HuH-7 (cell line): ENCODE measurements at regions not wholly inside any gene's neighbourhood (a gene's known extent, or its start where the extent isn't known, plus 50 kb on each side); places are given as distances from the start of the nearest gene placed in this dataset.

Source experiments
- DNase-seq: peaks from one replicate; pipeline ENCODE4 v3.0.0; 2011; ENCODE audit warnings: low spot score

GRCh38 chr5:98568336-98568735, 205.1 kb upstream of the RGMB start:
- DNase-seq: no peak

GRCh38 chr5:98569288-98569687, 204.2 kb upstream of the RGMB start:
- no peak for DNase-seq

DNA sequence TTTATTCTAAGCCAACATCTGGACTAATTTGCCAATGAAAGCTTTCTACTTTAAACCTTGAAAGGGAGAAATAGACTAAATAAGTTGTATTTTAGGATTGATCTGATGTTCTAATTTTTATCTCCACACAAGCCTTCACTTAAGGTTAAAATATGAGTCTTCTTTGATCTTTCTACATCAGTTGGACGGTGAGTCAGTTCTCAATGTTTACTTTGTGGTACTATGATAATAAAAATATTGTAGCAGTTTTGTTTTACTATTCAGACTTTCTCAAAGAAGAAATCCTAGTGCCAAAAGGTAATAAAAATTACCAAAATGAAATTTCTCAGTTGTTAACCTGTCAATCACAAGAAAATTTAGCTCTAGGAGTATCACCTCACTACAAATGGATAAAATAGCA, 203.5 kb upstream of the RGMB start:
- DNase-seq: no peak

GRCh38 chr5:98570661-98571191, 202.7 kb upstream of the RGMB start:
- no peak for DNase-seq

- no peak for DNase-seq
Measured at GRCh38 chr5:98573834-98574320, 199.6 kb upstream of the RGMB start.

GRCh38 chr5:98576275-98576674, 197.2 kb upstream of the RGMB start:
- DNase-seq: no peak

DNA sequence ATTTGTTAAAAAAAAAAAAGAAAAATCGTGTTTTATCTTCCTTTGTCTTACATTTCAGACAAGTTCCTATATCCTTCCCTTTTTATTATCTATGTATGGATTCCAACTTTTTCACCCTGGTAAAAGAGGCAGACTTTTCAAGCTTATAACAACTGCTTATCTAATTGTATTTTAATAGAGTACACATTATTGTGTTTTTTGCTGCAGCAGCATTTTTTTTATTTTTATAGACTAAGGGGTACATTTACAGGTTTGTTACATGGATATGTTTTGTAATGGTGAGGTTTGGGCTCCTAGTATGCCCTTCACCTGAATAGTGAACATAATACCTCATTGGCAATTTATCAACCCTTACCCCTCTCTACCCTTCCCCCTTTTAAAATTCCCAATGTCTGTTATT, 195.0 kb upstream of the RGMB start:
- no peak for DNase-seq

DNA sequence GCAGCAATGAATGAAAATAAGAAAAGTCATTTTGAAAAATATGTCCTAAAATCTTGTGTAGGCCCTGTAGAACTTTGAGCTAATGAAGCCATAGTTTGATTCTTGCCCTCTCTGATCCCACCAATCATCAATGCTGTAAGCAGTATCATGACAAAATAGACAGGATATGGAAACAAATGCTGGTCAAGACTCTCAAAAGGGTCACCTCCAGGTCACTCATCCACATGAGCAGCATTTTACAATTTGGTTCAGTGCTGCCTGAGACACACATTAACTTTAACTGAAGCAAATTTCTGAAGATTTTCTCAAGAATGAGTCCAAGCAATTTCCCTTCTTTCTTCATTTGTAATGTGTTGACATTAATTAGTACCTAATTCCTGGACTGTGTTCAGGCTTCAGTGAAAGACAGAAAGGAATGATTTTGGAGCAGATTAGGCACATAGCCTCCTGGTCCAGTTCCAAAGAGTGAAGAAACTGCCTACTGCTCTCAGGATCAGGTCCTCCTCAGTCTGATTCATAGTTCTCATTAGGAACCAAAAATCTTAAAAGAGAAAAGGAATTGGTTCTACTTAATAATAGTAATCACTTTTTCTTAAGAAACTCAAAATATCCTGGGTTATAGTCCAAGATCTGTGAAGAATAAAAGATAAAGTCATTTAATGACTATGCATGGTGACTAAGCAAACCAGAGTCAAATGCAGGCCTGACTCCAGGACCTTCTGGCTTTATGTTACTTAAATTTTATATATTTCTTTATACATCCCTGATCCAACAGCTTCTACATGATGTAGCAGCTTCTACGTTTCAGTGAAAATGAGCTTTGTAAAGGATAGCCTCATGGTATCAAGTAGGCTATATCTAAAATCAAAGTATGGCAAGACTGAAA, 192.1 kb upstream of the RGMB start:
- no peak for DNase-seq

DNA sequence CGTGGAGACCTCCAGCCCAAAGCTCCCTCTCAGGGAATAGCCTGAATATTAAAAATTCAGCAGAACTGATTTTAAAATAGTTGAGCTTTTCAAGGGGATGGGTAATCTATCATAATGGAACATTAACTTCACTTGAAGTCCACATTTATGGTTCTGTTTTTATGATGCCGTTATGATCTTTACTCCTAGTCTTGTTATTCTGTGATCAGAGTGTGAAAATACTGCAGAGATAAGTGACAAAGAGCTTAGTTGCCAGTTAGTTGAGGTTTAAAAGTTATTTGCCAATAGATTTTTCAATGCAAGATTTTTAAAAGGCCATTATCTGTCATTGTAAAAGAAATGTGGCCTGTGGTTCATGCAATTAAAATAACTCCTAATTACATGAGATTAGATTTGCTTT, 189.9 kb upstream of the RGMB start:
- no peak for DNase-seq

DNA sequence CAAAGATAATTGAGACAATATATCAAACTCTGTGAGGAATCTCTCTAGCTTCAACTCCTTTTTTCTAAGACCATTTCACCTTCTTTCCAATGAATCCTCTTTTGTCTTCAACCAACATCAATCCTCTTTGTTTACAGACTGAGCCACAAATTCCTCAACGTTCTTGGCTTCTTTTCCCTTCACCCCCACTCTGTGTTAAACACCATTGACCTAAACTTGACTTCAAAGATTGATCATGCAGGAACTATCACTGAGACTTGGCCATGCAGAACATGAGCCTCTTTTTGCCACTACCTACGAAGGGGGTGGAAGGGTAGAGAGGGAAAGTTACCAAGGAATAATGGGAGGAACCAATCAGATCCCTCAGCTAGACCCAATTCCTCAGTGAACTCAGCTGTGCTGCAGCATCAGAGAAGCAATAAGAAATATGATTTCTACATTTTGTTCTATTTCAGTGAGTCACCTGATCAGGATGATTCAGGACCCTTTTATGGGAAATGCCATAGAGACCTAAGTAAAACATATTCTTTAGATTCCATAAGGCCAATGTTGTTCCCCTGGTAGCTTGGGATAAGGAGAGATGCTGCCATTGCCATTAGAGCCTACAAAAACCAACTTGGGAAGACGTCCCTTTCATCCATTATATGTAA, 187.7 kb upstream of the RGMB start:
- no peak for DNase-seq

DNA sequence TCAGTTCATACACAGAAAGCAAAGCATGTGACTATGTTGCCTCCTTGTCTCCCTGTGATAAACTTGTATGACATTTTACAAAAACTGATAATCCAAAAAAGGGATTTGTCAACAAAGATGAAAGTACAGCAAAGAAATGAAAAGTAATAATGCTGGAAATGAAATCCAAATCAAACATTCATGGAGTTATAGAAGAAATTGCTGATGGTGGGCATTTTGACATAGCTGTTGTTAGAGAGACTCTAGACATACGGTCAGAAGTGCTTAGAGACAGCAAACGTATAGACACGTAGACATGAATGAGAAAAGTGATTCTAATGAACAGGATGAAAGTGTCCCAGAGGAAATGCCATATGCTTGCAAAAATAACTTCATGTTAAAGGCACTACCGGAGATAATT, 186.9 kb upstream of the RGMB start:
- no peak for DNase-seq

DNA sequence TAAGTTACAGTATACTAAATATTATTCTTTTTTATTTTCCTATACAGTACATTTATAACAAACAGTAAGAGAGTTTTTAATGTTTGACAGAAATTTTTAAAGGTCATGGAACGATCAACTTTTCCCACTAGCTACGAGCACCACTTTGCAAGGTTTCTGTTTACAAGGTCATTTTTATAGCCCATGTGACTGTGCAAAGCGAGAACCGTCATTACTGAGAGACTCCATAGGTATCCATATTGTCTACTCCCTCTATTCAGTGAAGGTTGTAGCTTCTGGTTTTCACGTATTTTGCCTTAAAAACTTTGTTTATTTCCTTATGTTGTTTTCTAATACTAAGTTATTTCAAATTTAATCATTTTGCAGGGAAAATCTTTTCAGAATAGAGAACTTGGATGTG, 186.3 kb upstream of the RGMB start:
- no peak for DNase-seq

DNA sequence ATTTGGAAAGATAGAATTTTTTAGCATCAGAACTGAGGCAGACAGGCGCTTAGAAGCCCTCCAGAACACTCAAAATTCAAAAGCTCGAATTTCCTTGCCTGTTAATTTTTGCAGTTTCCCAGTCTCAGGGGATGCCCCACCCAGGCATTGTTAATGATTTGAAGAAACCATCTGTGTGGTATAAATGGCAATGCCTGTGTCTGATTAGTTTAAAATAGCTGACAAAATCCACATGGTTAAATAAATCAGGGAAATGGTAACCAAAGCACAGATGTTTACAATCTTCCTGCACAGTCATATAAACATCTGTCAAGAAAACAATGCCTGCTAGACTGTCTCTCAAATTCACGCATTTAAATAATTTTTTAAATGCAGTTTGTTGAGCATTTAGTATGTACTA, 185.2 kb upstream of the RGMB start:
- DNase-seq: no peak

DNA sequence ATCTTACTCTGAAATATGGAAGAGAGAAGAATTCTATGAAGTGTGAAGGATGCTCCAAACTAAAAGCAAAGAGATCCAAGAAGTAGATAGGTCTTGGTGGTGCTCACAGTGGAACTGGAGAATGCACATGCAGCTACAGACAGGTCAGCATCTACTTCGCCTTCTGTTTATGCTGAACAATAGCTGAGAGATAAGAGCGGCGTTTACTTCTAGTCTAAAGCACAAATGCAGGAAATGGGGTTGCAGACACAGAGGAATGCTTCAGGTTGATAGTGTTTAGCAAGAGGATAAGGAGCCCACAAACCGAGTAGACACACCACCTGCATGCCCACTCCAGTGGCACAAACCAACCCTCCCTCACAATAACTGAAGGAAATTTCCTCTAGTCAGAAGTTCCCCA, 180.0 kb upstream of the RGMB start:
- no peak for DNase-seq

GRCh38 chr5:98594098-98594497, 179.4 kb upstream of the RGMB start:
- no peak for DNase-seq

DNA sequence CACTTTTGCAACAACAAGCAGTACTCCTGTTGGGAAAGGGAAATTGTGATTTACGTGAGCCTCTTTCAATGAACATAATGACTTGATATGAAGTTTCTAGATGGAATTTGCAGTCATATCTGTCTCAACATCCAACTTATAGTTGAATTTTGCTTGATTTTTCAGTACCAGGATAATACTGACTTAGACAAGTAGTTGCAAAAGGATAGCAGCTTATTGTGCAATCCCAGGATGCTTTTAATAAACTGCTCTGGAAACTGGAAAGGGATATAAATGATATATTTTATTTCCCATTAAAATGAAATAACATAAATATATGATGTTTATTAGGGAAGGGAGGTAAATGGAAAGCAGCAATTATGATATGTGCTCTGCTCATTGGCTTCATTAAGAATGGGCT, 174.4 kb upstream of the RGMB start:
- DNase-seq: no peak

GRCh38 chr5:98602534-98603112, 170.8 kb upstream of the RGMB start:
- DNase-seq: no peak

DNA sequence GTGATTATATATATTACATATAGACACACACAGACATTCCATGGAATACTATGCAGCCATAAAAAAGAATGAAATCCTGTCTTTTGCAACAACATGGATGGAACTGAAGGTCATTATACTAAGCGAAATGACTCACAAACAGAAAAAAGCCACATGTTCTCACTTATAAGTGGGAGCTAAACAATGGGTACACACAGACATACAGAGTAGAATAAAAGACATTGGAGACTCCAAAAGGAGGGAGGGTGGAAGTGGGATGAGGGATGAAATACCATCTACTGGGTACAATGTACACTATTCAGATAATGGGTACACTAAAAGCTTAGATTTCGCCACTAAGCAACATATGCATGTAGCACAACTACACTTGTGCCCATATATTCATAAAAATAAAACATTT, 170.0 kb upstream of the RGMB start:
- DNase-seq: no peak

- no peak for DNase-seq
Measured at GRCh38 chr5:98604301-98604700, 169.2 kb upstream of the RGMB start.

- no peak for DNase-seq
Measured at GRCh38 chr5:98604721-98605425, 168.6 kb upstream of the RGMB start.

DNA sequence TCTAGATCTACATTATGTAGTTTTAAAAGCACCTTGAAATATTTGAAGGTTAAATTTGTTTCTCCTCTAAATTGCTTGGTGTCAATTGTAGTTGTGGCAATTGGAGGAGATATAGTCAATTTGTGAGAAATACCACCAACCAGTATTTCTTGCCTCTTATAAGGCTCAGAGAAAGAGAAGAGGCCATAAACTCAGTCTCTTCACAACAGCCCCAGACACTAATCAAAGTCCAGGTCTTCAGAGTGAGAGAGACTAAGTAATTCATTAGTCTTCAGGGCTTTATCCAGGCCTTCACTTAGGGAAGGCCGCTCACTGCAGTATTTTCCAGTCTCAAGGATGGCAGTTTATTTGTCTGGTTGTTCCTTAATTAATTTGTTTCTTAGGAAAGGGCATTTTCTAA, 168.0 kb upstream of the RGMB start:
- DNase-seq: no peak

DNA sequence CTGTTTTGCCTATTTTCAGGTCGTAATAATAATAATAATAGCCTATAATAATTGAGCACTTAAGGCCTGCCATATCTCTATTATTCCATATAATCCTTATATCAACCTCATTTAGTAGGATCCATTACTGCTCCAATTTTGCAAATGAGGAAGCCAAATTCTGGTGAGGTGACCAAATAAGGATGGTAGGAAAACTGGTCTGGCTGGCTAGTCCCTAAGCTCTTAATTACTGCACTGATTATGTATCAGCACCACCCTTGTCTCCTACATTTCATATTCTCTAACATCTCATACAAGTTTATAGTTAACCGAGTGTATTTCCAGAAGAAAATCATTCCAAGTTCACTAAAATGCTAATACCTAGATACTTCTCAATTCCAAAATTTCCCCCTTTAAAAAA, 166.5 kb upstream of the RGMB start:
- DNase-seq: no peak
